GM19043 (cell line): ENCODE measurements at regions not wholly inside any gene's neighbourhood (a gene's known extent, or its start where the extent isn't known, plus 50 kb on each side); places are given as distances from the start of the nearest gene placed in this dataset.

Source experiments
- ATAC-seq: cut with Tn5 transposase; IDR thresholded peaks from one replicate; pipeline ENCODE4 v1.9.1; 2021; ENCODE audit warnings: low read depth; ENCODE audit not compliant: unreplicated experiment

DNA sequence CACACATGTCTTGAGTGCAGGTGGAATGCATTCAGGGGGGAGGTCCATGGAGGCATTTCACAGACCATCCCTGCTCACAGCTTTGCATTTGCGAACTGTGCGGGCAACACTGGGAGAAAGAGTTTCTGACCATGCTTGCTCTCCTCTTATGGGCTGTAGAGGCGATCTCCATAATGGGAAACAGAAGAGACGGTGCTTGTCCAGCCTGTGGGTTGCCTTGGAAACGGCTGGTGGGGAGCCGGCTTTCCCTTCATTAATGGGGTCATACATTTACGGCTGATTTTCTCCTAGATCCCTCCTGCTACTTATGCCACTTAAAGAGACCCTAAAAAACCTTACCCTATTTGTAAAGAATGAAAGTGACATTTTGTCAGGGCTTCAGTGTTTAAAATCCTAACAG, 147.4 kb downstream of the SOX11 start:
- ATAC-seq: no peak

DNA sequence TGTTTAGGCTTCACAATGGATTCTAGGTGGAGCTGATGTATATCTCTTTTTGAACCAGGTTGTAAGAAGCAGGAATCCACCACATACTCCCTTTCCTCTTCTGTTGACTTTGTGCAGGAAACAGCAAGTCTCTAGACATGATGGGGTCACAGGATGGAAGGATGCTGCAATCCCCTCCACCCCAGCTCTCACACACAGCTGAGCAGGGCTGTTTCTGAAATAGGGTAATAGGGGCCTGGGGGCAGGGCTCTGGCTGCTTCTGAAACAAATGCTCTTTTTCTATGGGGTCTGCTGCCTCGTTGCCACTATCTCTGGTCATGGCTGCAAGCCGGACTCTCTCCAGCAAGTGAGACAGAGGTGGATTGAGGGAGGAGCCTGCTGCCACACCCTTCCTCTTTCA, 148.9 kb downstream of the SOX11 start:
- ATAC-seq: no peak

DNA sequence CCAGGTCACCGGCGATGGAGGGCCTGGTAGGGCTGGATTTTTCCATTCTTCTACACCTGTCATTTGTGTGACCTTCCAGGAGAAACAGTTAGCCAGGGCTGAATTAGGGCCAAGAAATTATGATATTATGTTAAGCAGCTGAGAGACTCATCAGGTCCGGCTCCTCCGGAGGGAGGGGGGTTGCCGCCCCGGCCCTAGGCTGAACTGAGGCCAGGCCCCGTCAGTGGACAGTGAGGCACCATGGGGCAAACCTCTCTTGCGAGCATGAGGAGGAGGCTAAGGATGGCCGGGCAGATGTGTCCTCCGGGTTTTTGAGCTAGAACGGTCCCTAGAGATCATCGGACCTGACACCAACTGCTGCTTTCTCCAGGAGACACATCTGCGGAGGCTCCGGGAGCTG, 150.1 kb downstream of the SOX11 start:
- no peak for ATAC-seq

DNA sequence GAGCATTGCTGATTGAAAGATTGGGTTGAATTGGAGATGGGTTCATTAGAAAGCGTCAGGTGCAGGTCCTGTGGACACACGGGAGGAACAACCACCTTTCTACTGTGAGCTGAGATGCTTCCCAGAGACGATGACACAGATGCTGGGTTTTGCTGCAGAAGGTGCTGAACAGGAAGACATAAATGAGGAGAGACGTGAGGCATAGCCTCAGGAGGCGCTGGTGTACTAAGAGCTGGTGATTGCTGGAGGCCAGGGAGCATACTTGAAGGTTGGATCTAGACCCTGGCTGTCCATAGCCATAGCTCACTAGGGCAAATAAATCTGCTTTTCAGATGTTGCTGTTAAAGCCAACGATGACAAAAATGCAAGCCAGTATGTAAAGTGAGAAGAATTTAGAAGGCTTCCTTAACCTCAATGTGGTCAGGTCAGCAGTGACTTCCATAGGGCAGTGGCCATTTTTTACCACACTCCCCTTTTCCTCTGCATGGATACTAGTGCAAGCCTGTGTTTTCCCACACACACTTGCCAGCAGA, 153.7 kb downstream of the SOX11 start:
- no peak for ATAC-seq

DNA sequence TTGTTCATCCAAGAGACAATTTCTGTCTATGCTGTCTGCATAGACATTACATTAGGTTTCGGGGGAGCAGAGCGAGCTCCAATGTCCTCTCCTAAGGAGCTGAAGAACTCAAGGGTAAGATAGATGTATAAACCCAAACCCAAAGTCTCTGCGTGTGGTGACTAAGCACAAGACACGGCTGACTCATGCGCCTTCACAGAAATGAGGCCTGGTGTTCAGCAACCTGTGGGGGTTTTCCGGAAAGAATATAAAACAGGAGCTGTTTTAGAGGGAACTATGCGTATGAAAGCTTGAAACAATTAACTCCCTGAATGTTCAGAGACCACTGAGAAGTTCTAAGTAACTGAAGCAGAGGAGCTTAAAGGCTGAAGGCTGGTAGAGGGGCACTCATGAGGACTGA, 154.7 kb downstream of the SOX11 start:
- ATAC-seq: no peak

DNA sequence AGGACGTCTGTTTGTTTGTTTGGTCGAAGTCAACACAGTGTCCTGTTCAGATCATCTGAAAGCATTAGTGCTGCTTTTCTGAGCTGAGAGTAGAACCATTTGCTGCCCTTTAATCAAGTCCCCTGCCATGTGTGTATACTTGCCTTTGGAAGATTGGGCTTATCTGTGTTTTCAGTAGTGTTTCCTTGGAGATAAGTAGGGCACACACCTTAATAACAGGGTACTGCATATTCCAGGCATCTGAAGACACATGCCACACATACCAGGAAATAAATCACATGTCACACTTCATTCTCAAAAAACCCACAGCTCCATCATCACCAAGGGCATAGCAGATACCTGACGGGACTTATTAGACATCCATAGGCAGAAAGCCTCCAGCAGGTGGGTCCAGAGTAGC, 157.4 kb downstream of the SOX11 start:
- no peak for ATAC-seq

DNA sequence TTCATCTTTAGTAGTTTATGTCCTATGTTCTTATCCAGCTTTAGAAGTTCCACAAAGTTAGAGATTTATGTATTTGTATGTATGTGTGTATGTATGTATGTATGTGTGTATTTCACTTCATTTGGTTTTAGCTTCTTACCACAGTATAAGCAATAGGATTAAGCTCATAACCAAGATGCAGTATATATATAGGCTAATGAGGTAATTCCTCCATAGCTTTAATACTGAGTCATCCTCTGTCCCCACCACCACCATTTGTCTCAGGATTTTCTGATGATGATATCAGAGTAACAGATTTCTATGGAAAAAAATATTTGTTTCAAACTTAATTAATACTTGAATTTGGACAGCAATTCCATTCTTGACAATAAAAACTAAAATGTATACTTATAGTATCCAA, 159.2 kb downstream of the SOX11 start:
- ATAC-seq: no peak

DNA sequence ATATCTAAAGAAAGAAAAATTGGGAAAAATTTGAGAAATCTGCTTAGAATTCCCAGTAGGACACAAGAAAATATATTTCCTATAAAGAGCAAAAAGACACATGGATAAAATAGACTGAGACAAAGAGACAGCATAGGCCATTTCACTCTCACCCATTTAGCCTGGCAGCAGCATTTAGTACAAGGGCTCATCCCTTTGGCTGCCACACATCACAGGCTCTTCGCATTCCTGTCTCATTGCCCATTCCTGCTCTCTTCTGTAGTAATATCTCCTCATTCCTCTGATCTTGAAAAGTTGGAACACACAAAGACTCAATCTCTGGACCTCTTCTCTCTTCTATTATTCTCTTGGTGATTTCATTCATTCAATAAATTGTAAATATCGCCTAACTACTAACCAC, 162.6 kb downstream of the SOX11 start:
- no peak for ATAC-seq

DNA sequence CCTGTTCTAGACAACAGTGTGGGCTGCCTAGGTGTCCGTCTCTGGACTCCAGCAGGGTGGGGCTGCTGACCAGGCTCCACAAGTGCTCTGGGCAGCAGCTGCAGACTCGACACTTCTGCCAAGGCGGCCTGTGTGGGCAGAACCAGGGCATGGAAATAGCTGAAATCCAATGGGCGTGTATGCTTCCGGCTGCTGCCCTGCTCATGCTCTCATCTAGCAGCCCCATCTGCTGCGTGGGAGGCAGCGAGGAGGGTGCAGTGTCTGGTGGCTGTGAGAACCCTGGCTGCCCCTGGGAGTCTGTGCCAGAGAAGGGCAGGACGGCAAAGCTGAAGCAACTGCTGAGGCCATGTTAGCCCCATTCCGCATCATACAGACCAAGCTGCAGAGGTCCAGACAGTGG, 174.9 kb downstream of the SOX11 start:
- ATAC-seq: no peak

DNA sequence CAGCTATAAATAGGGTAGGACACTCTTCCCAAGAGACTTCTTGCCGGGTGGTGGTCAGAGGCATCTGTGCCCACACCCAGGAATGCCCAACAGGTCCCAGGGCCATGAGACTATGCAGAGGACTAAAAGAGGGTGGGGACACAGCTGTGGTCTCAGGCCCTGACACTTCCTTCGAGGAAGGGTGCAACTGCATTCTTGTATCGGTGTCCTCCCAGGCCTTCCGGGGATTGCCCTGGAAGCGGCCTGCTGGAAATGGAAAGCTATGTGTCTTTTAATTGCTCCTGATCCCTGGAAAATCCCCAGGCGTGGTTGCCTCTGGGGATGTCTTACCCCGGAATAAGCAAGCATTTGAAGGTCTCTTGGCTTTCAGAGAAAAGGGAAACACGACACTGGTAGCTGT, 176.7 kb downstream of the SOX11 start:
- no peak for ATAC-seq

DNA sequence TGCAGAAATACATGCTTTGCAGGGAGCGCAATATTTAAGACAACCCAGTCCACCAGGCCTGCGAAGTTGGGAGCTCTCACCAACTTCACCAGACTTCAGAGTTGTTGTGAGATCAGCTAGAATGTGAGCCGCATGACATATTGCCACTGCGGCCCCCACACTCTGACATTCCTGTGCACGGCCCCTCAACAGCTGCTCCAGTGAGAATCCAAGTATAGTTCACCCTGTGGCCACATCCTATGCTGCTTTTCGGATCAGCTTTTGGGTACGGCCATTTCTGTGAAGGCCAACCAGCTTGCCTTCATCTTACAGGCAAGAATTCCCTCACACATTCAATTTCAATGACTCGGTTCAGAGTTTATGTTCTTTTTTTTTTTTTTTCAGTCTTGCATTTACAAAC, 177.8 kb downstream of the SOX11 start:
- ATAC-seq: no peak

DNA sequence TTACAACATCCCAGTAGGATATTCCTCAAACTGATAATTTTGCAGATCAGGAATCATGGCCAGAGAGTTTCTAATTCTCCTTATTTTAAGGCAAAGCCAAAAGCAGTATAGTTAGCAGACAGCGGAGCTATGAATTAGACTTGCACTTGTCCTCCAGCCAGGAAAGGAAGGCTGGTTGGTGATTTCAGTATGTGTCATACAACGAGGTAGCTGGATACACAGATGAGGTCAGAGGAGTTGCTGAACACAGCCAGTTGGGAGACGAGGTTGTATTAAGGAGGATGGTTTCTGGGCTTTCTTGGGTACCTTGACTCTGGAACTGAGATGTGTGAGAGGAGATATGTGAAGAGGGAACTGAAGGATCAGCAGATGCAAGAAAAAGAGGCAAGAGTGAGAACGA, 185.2 kb downstream of the SOX11 start:
- ATAC-seq: no peak

DNA sequence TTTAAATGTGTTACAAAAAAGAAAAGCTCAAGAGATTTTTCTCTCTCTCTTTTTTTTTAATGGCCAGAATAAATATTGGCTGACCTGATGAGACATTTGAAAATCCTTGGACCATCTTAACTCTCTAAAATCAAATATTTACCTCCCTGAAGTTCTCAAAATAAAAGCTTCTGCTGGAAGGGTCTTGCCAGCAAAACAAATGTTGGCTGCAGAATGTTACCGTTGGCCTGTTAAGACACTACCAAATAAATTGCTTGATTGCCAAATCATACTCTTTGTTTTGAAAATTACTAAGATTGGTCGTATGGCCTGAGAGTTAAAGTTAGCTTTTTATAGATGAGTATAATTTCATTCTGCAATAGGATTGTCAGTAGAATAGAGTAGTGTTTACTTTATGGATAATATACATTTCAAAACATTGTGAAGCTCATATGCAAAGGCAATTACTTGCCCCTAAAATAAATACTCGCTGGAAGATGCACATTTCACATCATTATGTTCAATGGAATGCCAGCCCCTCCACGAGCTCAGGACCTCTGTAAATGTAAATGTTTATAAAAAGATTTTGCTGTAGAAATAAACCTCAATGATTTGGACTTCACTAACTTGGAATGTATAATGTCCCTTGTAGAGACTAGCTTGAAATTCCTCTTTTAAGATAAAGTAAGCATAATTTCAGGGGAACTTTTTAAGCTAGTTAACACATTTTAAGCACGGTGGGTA, 193.4 kb downstream of the SOX11 start:
- ATAC-seq: no peak

DNA sequence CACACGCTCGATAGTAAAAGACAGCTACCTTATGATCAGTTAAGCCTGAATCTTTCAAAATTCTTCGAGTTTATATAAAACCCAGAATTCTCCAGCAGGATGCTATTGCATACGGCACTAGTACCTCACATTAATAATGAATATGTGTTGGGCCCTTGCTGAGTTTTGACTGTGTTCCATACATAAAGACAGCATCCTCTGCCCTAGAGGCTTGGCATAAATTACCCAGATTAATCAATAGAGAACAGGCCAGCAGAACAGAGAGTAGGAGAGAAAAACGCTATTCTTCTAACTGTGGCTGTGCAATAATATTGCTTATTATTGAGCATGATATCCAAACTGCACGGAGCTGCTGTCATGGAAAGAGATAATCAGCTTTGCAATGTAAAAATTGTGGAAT, 194.3 kb downstream of the SOX11 start:
- ATAC-seq: no peak

DNA sequence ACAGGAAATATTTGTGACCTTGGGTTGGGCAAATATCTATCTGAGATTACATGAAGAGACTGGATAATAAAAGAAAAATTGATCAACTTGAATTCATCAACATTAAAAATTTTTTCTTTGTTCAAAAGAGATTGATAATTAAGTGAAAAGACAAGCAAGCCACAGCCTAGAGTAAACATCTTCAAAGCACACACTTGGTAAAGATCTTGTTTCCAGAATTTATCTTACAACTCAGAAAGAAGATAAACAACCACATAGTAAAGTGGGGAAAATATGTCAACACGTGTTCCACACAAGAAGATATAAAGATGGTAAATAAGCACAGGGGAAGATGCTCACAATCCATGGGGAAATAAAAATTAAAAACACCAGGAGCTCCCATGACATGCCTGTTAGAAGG, 195.9 kb downstream of the SOX11 start:
- no peak for ATAC-seq

DNA sequence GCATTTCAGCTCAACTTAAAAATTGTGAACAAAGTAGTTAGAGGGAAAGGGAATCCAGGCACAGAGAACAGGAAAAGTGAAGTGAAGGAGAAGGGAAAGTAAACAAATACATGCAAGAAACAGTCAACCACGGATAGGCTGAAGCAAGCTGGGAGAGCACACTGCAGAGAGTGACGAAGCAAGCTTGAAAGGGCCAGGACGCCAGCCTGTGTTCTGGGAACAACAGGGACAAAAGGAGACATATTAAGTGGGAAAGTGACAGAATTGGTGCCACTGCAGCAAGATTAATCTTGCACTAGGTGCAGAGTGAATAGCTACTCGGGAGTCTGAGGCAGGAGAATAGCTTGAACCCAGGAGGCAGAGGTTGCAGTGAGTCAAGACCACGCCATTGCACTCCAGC, 197.3 kb downstream of the SOX11 start:
- ATAC-seq: no peak

DNA sequence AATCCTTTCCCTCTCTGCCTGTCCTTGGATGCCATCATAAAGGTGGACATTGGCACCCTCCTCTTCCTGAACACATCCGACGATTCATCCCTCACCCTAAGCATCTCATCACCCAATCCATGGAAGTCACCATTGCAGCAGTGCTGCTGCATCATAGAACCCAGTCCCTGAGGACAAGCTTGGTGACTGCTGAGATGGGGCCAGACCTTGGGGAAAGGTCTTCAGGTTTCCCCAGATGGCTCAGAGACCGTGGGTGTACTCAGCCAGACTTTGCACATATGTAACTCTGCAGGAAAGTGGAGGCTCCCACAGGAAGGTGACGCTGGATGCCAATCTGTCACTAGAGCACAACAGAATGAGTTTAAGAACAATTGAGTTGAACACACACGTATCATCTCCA, 202.2 kb downstream of the SOX11 start:
- no peak for ATAC-seq

DNA sequence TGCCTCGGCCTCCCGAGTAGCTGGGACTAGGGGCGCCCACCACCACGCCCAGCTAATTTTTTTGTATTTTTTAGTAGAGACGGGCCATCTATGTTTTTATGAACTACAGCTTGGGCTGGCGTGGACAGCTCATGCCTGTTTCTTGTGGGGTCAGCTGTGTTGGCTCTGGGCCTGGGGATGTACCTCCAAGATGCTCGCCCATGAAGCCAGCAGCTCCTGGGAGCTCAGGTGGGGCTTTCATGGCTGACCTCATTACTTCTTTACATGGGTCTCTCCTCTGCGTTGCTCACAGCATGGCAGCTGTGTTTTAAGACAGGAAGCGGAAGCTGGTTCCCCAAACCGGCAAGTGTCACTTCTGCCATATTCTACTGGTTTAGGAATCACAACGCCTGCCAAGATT, 203.1 kb downstream of the SOX11 start:
- ATAC-seq: no peak

DNA sequence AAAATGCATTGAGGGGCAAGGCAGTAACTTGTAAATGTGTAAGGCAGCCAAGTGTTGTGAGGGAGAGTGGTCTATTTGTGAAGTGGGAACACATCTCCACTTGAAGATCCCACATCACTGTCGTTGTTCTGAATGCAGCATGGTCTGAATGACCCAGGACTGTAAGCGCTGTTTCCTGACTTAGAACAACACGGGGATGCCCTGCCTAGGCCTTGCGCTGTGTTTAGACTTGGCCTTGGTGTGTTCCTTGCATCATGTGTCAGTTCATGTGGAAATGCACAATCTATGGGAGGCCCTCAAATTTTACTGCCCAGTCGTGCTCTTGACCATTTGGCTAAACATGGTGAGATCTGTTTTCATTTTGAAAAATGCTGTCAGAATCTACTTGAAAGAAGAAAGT, 205.1 kb downstream of the SOX11 start:
- ATAC-seq: no peak

DNA sequence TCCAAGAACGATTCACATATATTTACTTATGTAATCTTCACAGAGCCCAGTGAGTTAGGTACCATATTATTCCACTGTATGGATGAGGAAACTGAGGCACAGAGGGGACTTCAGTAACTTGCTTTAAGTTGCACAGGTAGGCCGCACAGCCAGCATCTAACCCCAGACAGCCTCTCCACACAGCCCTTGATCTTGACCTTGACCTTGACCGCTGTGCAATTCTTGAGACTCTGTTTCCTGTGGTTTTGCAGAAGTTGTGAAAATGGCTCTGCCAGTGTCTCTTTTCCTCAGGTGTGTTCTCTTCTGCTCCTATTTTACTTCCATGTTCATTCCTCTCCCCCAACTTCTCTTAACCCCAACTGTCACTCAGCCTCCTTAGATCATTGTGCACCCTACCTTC, 206.5 kb downstream of the SOX11 start:
- ATAC-seq: no peak

DNA sequence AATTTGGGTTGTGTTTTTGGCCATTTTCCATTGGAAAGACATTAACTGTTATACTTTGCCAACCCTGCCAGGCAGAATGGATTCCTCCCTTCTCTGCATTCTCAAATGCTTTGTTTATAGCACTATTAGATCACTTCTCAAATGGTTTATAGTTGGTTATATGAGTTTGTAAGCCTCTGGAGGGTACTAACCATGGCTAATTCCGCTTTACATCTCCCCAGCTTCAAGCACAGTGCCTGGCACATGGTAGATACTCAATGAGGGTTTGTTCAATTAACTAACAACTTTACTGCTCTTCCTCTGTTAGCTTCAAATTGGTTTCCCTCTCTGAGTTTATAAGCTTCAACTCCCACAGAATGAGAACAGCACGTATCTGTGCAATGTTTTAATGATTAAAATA, 213.5 kb downstream of the SOX11 start:
- no peak for ATAC-seq

DNA sequence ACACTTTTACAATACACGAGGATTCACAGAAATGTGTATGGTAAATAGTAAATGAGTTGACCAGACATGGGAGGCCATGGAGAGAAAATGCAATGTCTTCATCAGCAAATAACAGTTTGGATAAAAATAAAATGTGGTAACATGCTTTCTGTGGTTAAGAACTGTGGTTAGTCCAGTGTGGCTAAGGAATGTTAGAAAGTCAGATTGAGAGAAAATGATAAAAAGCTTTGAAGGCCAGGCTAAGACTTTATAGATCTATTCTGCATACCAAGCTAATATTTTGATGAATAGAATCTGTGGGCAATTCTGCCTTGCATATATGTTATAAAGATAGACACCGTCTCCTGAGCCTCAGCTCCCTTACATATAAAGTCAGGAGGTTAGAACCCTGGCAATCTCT, 215.9 kb downstream of the SOX11 start:
- no peak for ATAC-seq

DNA sequence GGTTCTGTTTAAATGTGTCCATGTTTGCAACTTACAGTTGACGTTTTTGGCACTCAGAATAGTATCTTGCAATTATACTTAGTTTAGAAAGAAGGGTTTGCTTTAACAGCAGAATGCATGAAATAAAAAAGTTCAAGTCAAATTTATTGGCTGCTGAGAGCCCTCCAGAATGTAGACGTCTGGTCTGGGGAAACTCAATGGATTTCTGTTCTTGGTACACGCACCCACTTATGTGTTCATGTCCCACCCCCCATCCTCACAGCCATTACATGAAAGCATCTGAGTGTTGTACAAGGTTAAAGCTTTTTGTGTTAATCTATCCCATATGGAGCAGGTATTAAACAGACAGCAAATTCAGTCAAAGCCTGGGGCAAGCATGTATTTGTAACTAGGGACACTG, 219.5 kb downstream of the SOX11 start:
- no peak for ATAC-seq
